H1 (cell line): ENCODE measurements at regions not wholly inside any gene's neighbourhood (a gene's known extent, or its start where the extent isn't known, plus 50 kb on each side); places are given as distances from the start of the nearest gene placed in this dataset.

ENCODE experiments used
- CTCF ChIA-PET: fragments of 300-600 bp; sonication (Branson Sonifier 250); formaldehyde crosslinking; loops from one replicate; lab custom pipeline; 2021; ENCODE audit not compliant: partially characterized antibody; lab: Charles Lee
- POLR2A ChIA-PET: fragments of 300-600 bp; sonication (Branson Sonifier 250); formaldehyde crosslinking; loops from one replicate; lab custom pipeline; 2021; ENCODE audit warnings: inconsistent platforms; ENCODE audit not compliant: partially characterized antibody; lab: Charles Lee
- DNase-seq, 2 experiments: peaks; one replicate each; pipeline versions ENCODE4 v3.0.0 to v3.0.0-alpha.2; 2010 to 2022; ENCODE audit warnings: low spot score in 2 of 2, low read depth in 1 of 2, mixed read lengths in 1 of 2
- FAIRE-seq: peaks from 2 replicates; lab custom pipeline; 2011; peaks lifted over from hg19 to GRCh38; lab: Jason Lieb, UNC
- H2AFZ ChIP-seq: 2 replicates; pipeline ENCODE4 v1.8.1; 2012; ENCODE audit warnings: low read length, inconsistent platforms
- H2AK5ac ChIP-seq: 2 replicates; pipeline ENCODE4 v1.6.1; 2013; ENCODE audit warnings: low read depth, low read length
- H2BK120ac ChIP-seq: replicated peaks from 2 replicates; pipeline ENCODE3; 2013; ENCODE audit warnings: low read depth, low read length, inconsistent platforms
- H2BK12ac ChIP-seq: 2 replicates; pipeline ENCODE4 v1.6.1; 2013; ENCODE audit warnings: low read depth, low read length
- H2BK15ac ChIP-seq: 2 replicates; pipeline ENCODE4 v1.6.1; 2013; ENCODE audit warnings: low read length
- H2BK20ac ChIP-seq: 2 replicates; pipeline ENCODE4 v1.6.1; 2013; ENCODE audit warnings: low read length
- H2BK5ac ChIP-seq: 2 replicates; pipeline ENCODE4 v1.6.1; 2013; ENCODE audit warnings: low read depth, low read length
- H3K14ac ChIP-seq: 2 replicates; pipeline ENCODE4 v1.6.1; 2013; ENCODE audit warnings: inconsistent platforms; ENCODE audit not compliant: insufficient read length
- H3K18ac ChIP-seq: 2 replicates; pipeline ENCODE4 v1.6.1; 2013; ENCODE audit warnings: low read length; ENCODE audit errors: extremely low read depth
- H3K23ac ChIP-seq: 2 replicates; pipeline ENCODE4 v1.6.1; 2013; ENCODE audit warnings: inconsistent platforms; ENCODE audit not compliant: insufficient read length
- H3K23me2 ChIP-seq: 2 replicates; pipeline ENCODE4 v1.6.1; 2013; ENCODE audit warnings: low read depth, low read length
- H3K27ac ChIP-seq: 2 replicates; pipeline ENCODE4 v1.6.1; 2011; ENCODE audit warnings: low read depth, low read length, inconsistent platforms
- H3K27me3 ChIP-seq, 4 experiments: replicated peaks in 1 of 4; 1 replicate in 1 of 4; 2 replicates in 3 of 4; pipeline versions ENCODE4 v1.6.1 to v1.8.1; 2011 to 2013; ENCODE audit warnings: low read length in 3 of 4, mild to moderate bottlenecking in 3 of 4, inconsistent platforms in 2 of 4, mixed read lengths in 2 of 4, moderate library complexity in 1 of 4; ENCODE audit not compliant: control insufficient read depth in 3 of 4, insufficient read depth in 3 of 4; ENCODE audit errors: extremely low read depth in 1 of 4
- H3K36me3 ChIP-seq, 4 experiments: 2 replicates each; pipeline versions ENCODE4 v1.6.1 to v1.8.1; 2011 to 2013; ENCODE audit warnings: mild to moderate bottlenecking in 4 of 4, low read length in 3 of 4, moderate library complexity in 2 of 4, control low read depth in 1 of 4, inconsistent platforms in 1 of 4; ENCODE audit not compliant: insufficient read depth in 4 of 4, control insufficient read depth in 2 of 4
- H3K4ac ChIP-seq: replicated peaks from 2 replicates; pipeline ENCODE3; 2013; ENCODE audit warnings: low read length, low read depth, mixed read lengths, inconsistent platforms; ENCODE audit not compliant: insufficient read length
- H3K4me1 ChIP-seq, 4 experiments: replicated peaks in 1 of 4; 1 replicate in 1 of 4; 2 replicates in 3 of 4; pipeline versions ENCODE4 v1.6.1 to v1.8.1; 2011 to 2013; ENCODE audit warnings: low read length in 3 of 4, inconsistent platforms in 2 of 4, mixed read lengths in 1 of 4; ENCODE audit not compliant: insufficient read depth in 4 of 4, control insufficient read depth in 3 of 4
- H3K4me2 ChIP-seq, 2 experiments: 2 replicates each; pipeline versions ENCODE4 v1.6.1 to v1.8.1; 2011 to 2013; ENCODE audit warnings: low read depth in 2 of 2, low read length in 2 of 2, control low read depth in 1 of 2, inconsistent platforms in 1 of 2, mild to moderate bottlenecking in 1 of 2; ENCODE audit not compliant: insufficient read depth in 1 of 2
- H3K4me3 ChIP-seq, 4 experiments: fragments of 200-600, 300-600 bp in 1 of 4; sonication (generic), shearing (Covaris generic), sonication (Bioruptor Twin) in 1 of 4; 2 replicates each; pipeline versions ENCODE4 v1.5.1 to v1.8.1; 2011 to 2016; ENCODE audit warnings: low read length in 4 of 4, low read depth in 3 of 4, control low read depth in 2 of 4, inconsistent platforms in 2 of 4, mild to moderate bottlenecking in 2 of 4, mixed read lengths in 1 of 4, moderate library complexity in 1 of 4; ENCODE audit not compliant: insufficient read depth in 2 of 4; ENCODE audit errors: extremely low read depth in 1 of 4
- H3K56ac ChIP-seq: replicated peaks from 2 replicates; pipeline ENCODE3; 2013; ENCODE audit warnings: low read depth, mild to moderate bottlenecking, mixed read lengths, low read length, inconsistent platforms; ENCODE audit not compliant: insufficient read length
- H3K79me1 ChIP-seq: 2 replicates; pipeline ENCODE4 v1.6.1; 2013; ENCODE audit warnings: low read depth, low read length, control low read depth
- H3K79me2 ChIP-seq, 2 experiments: 2 replicates each; pipeline versions ENCODE4 v1.6.1 to v1.8.1; 2012 to 2013; ENCODE audit warnings: low read length in 2 of 2, mild to moderate bottlenecking in 2 of 2, inconsistent platforms in 1 of 2; ENCODE audit not compliant: insufficient read depth in 2 of 2, control insufficient read depth in 1 of 2
- H3K9ac ChIP-seq, 4 experiments: replicated peaks in 1 of 4; 1 replicate in 1 of 4; 2 replicates in 3 of 4; pipeline versions ENCODE4 v1.6.1 to v1.8.1; 2011 to 2013; ENCODE audit warnings: low read depth in 3 of 4, low read length in 3 of 4, control low read depth in 2 of 4, mild to moderate bottlenecking in 2 of 4, moderate library complexity in 2 of 4, inconsistent platforms in 1 of 4; ENCODE audit errors: extremely low read depth in 1 of 4
- H3K9me3 ChIP-seq, 2 experiments: 2 replicates each; pipeline versions ENCODE4 v1.6.1 to v1.8.1; 2012 to 2013; ENCODE audit warnings: mild to moderate bottlenecking in 2 of 2, moderate library complexity in 2 of 2, control low read depth in 1 of 2, inconsistent platforms in 1 of 2, low read depth in 1 of 2, low read length in 1 of 2, mixed read lengths in 1 of 2; ENCODE audit not compliant: insufficient read depth in 2 of 2
- H4K20me1 ChIP-seq, 2 experiments: replicated peaks in 1 of 2; 2 replicates each; pipeline versions ENCODE3 to v1.8.1; 2011 to 2013; ENCODE audit warnings: inconsistent platforms in 2 of 2, low read length in 2 of 2, mild to moderate bottlenecking in 1 of 2; ENCODE audit not compliant: insufficient read depth in 2 of 2, control insufficient read depth in 1 of 2
- H4K5ac ChIP-seq: 2 replicates; pipeline ENCODE4 v1.6.1; 2013; ENCODE audit warnings: low read length, low read depth, mixed read lengths, inconsistent platforms; ENCODE audit not compliant: insufficient read length
- H4K8ac ChIP-seq: 2 replicates; pipeline ENCODE4 v1.8.0; 2013; ENCODE audit warnings: mild to moderate bottlenecking, moderate library complexity, low read length, inconsistent platforms; ENCODE audit not compliant: insufficient read depth; ENCODE audit errors: extremely low read depth
- H4K91ac ChIP-seq: replicated peaks from 2 replicates; pipeline ENCODE3; 2013; ENCODE audit warnings: low read length, mixed read lengths, inconsistent platforms; ENCODE audit not compliant: insufficient read length
- BACH1 ChIP-seq: IDR thresholded peaks from 2 replicates; pipeline ENCODE4 v1.6.1; 2012; ENCODE audit warnings: low read length, improper control_type of control experiment
- CHD1 ChIP-seq: IDR thresholded peaks from 2 replicates; pipeline ENCODE4 v1.6.1; 2012; ENCODE audit warnings: low read depth, low read length, improper control_type of control experiment
- CREB1 ChIP-seq: IDR thresholded peaks from 2 replicates; pipeline ENCODE4 v1.6.1; 2012; ENCODE audit warnings: inconsistent platforms
- FOSL1 ChIP-seq: IDR thresholded peaks from 2 replicates; pipeline ENCODE4 v1.6.1; 2011; ENCODE audit warnings: mild to moderate bottlenecking, low read depth, low read length, moderate library complexity; ENCODE audit not compliant: insufficient read depth
- HDAC2 ChIP-seq, 2 experiments: fragments of 300-600 bp in 1 of 2; sonication (generic) in 1 of 2; IDR thresholded peaks; 2 replicates each; pipeline ENCODE4 v1.6.1; 2011 to 2012; ENCODE audit warnings: low read depth in 2 of 2, low read length in 2 of 2, mild to moderate bottlenecking in 2 of 2, moderate library complexity in 2 of 2, borderline replicate concordance in 1 of 2, inconsistent platforms in 1 of 2
- HDAC6 ChIP-seq: IDR thresholded peaks from one replicate; pipeline ENCODE4 v1.7.1; 2012; ENCODE audit warnings: low read depth, mild to moderate bottlenecking, inconsistent platforms, low read length, moderate library complexity
- JUN ChIP-seq: IDR thresholded peaks from 2 replicates; pipeline ENCODE4 v1.6.1; 2011; ENCODE audit warnings: low read depth, mild to moderate bottlenecking, improper control_type of control experiment, low read length
- JUND ChIP-seq: IDR thresholded peaks from 2 replicates; pipeline ENCODE4 v1.6.1; 2011; ENCODE audit warnings: mild to moderate bottlenecking, improper control_type of control experiment, low read length
- KDM1A ChIP-seq: fragments of 200-600, 300-600 bp; sonication (generic); IDR thresholded peaks from 2 replicates; pipeline ENCODE4 v1.7.1; 2016; ENCODE audit warnings: mild to moderate bottlenecking, low read length, borderline replicate concordance
- NANOG ChIP-seq: IDR thresholded peaks from 2 replicates; pipeline ENCODE4 v1.6.1; 2011; ENCODE audit warnings: low read length, low read depth, mild to moderate bottlenecking, inconsistent platforms; ENCODE audit not compliant: insufficient read depth, poor library complexity, severe bottlenecking
- POLR2AphosphoS5 ChIP-seq: IDR thresholded peaks from 2 replicates; pipeline ENCODE4 v1.6.1; 2011; ENCODE audit warnings: low read depth, low read length
- RFX5 ChIP-seq: IDR thresholded peaks from 2 replicates; pipeline ENCODE4 v1.6.1; 2011; ENCODE audit warnings: low read depth, low read length, improper control_type of control experiment, borderline replicate concordance
- RNF2 ChIP-seq: fragments of 200-900, 300-1000 bp; sonication (generic); IDR thresholded peaks from 2 replicates; pipeline ENCODE4 v1.7.1; 2016; ENCODE audit warnings: borderline replicate concordance, low read depth, mild to moderate bottlenecking, antibody characterized with exemption, low read length; ENCODE audit not compliant: poor library complexity, severe bottlenecking; ENCODE audit errors: missing control alignments
- RXRA ChIP-seq: IDR thresholded peaks from 2 replicates; pipeline ENCODE4 v1.6.1; 2011; ENCODE audit warnings: low read depth, mild to moderate bottlenecking, low read length, moderate library complexity; ENCODE audit not compliant: insufficient read depth
- TAF1 ChIP-seq: IDR thresholded peaks from 2 replicates; pipeline ENCODE4 v1.6.1; 2011; ENCODE audit warnings: mild to moderate bottlenecking, low read depth, low read length
- TBP ChIP-seq: IDR thresholded peaks from 2 replicates; pipeline ENCODE4 v1.6.1; 2011; ENCODE audit warnings: low read depth, low read length, improper control_type of control experiment
- WGBS, 2 experiments: shearing (Covaris generic) in 1 of 2; methylation state at CpG; one replicate each; pipeline versions ENCODE4 v1.1.6 to v1.1.7; 2013 to 2015; ENCODE audit warnings: low lambda C conversion rate in 2 of 2, mixed read lengths in 2 of 2, inconsistent platforms in 1 of 2, low coverage in 1 of 2, missing lambda C conversion rate in 1 of 2; ENCODE audit not compliant: insufficient replicate concordance in 2 of 2, insufficient coverage in 1 of 2, insufficient read length in 1 of 2; ENCODE audit errors: extremely low coverage in 1 of 2, missing lambda C conversion rate in 1 of 2; 5-methylcytosine and 5-hydroxymethylcytosine counted together

- Histone ChIP-seq H2BK5ac (no peak overlapping the region), H3K56ac (no peak overlapping the region), H3K23me2 (no peaks in the 10 kb centered on the region), H3K27ac (no peak overlapping the region), H3K36me3 (no peaks in the 10 kb centered on the region), H3K4me2 (no peak overlapping the region), H3K4ac (no peak overlapping the region), H3K23ac (no peak overlapping the region), H4K5ac (no peak overlapping the region), H2BK120ac (no peak overlapping the region), H3K9me3 (no peaks in the 10 kb centered on the region), H2AK5ac (no peak overlapping the region), H3K4me3 (no peak overlapping the region), H3K18ac (no peak overlapping the region), H3K4me1 (no peaks in the 10 kb centered on the region), H4K8ac (no peak overlapping the region), H2BK20ac (no peak overlapping the region), H4K91ac (no peak overlapping the region), H4K20me1 (no peaks in the 10 kb centered on the region), H3K14ac (no peak overlapping the region), H3K27me3 (no peaks in the 10 kb centered on the region), H2AFZ (no peak overlapping the region), H2BK12ac (no peak overlapping the region), H2BK15ac (no peak overlapping the region), H3K79me2 (no peaks in the 10 kb centered on the region), H3K9ac (no peak overlapping the region), H3K79me1 (no peaks in the 10 kb centered on the region)
- DNase-seq: no peak
- ChIA-PET CTCF (interaction anchor here (0.9 kb wide), 1 partner anchor 51 kb away, joined by 3 read pairs; no protein-coding TSS in a partner anchor), POLR2A (no interaction called here)
- FAIRE-seq: no peak
- 82% methylated on average over 2 of the region's 2 CpGs; no CpG with 5 or more reads in 1 of the 2 experiments for WGBS, 2 experiments
- no peak for TF ChIP-seq CREB1
- no peak for TF ChIP-seq TAF1
- TF ChIP-seq TBP: no peak
- TF ChIP-seq JUN: no peak
- no peak for TF ChIP-seq RFX5
- no peak for TF ChIP-seq FOSL1
- no peak for TF ChIP-seq POLR2AphosphoS5
- TF ChIP-seq BACH1: no peak
- no peak for TF ChIP-seq HDAC6
- no peak for TF ChIP-seq RNF2
- TF ChIP-seq JUND: no peak
- TF ChIP-seq CHD1: no peak
- TF ChIP-seq HDAC2 (IDR thresholded peaks at IDR 0.05; ENCODE audit: borderline replicate concordance in 1 of 2, low read depth in 2 of 2, low read length in 2 of 2): no peak
- no peak for TF ChIP-seq KDM1A
- TF ChIP-seq RXRA: no peak
- no peak for TF ChIP-seq NANOG
These were observed 418.7 kb upstream of the WWC1 start for GRCh38 chr5:167872791-167873190.
